GM12878 (cell line): ENCODE measurements at regions not wholly inside any gene's neighbourhood (a gene's known extent, or its start where the extent isn't known, plus 50 kb on each side); places are given as distances from the start of the nearest gene placed in this dataset.

ENCODE experiments used
- ATAC-seq: fragments of 200-7000 bp; cut with Tn5 transposase; 3 replicates; pipeline ENCODE4 v1.9.1; 2020; ENCODE audit warnings: mild to moderate bottlenecking, moderate library complexity
- BruUV-seq: library from RNA; stranded (reverse); fragments of 400-500 nt; replicated peaks from 2 replicates; lab custom pipeline; 2021; lab: Mats Ljungman, UMichigan
- CTCF ChIA-PET: fragments of 300-600 bp; sonication (Branson Sonifier 250); formaldehyde crosslinking; extraction: SDS; loops from one replicate; lab custom pipeline; 2021; ENCODE audit warnings: inconsistent platforms; lab: Yijun Ruan, JAX
- POLR2A ChIA-PET: fragments of 350-600 bp; formaldehyde crosslinking; extraction: SDS; loops from one replicate; lab custom pipeline; 2021; ENCODE audit warnings: inconsistent platforms; lab: Charles Lee
- RAD21 ChIA-PET: fragments of 300-600 bp; sonication (Branson Sonifier 250); formaldehyde crosslinking; loops from one replicate; lab custom pipeline; 2023; ENCODE audit warnings: antibody characterized with exemption; ENCODE audit not compliant: unreplicated experiment; lab: Charles Lee
- SMC1A ChIA-PET: fragments of 300-600 bp; sonication (Branson Sonifier 250); formaldehyde crosslinking; loops from one replicate; lab custom pipeline; 2023; ENCODE audit not compliant: unreplicated experiment, uncharacterized antibody; lab: Charles Lee
- DNase-seq: peaks from one replicate; pipeline ENCODE4 v3.0.0-alpha.2; 2011; ENCODE audit warnings: low read depth, low spot score
- FAIRE-seq: peaks from 3 replicates; lab custom pipeline; 2011; peaks lifted over from hg19 to GRCh38; lab: Jason Lieb, UNC
- H2AFZ ChIP-seq: 2 replicates; pipeline ENCODE4 v1.6.0; 2011; ENCODE audit warnings: low read depth, low read length, control low read depth; ENCODE audit not compliant: control insufficient read depth
- H3K27ac ChIP-seq: 2 replicates; pipeline ENCODE4 v1.5.1; 2011; ENCODE audit warnings: control low read depth; ENCODE audit not compliant: control insufficient read depth, insufficient read depth
- H3K27me3 ChIP-seq, 2 experiments: replicated peaks in 1 of 2; 2 replicates each; pipeline versions ENCODE4 v1.6.0 to v1.6.1; 2011; ENCODE audit warnings: low read length in 1 of 2; ENCODE audit not compliant: control insufficient read depth in 2 of 2, insufficient read depth in 2 of 2
- H3K36me3 ChIP-seq, 2 experiments: 2 replicates each; pipeline ENCODE4 v1.5.1; 2011; ENCODE audit warnings: low read length in 1 of 2; ENCODE audit not compliant: control insufficient read depth in 2 of 2, insufficient read depth in 2 of 2
- H3K4me1 ChIP-seq: 2 replicates; pipeline ENCODE4 v1.6.1; 2011; ENCODE audit warnings: mild to moderate bottlenecking, low read length, moderate library complexity, mixed read lengths; ENCODE audit not compliant: control insufficient read depth, insufficient read depth
- H3K4me2 ChIP-seq: 2 replicates; pipeline ENCODE4 v1.6.0; 2011; ENCODE audit warnings: control low read depth; ENCODE audit not compliant: control insufficient read depth, insufficient read depth
- H3K4me3 ChIP-seq: fragments of 200-600 bp; sonication (generic); 2 replicates; pipeline ENCODE4 v1.5.1; 2016
- H3K79me2 ChIP-seq: 2 replicates; pipeline ENCODE4 v1.6.0; 2011; ENCODE audit warnings: low read length; ENCODE audit not compliant: control insufficient read depth, insufficient read depth
- H3K9ac ChIP-seq: 2 replicates; pipeline ENCODE4 v1.8.0; 2011; ENCODE audit warnings: low read length, control low read depth, mixed read lengths; ENCODE audit not compliant: control insufficient read depth, insufficient read depth
- H3K9me3 ChIP-seq: replicated peaks from 3 replicates; pipeline ENCODE4 v1.5.1; 2011; ENCODE audit warnings: mild to moderate bottlenecking, low read length; ENCODE audit not compliant: control insufficient read depth, insufficient read depth
- H4K20me1 ChIP-seq: 2 replicates; pipeline ENCODE4 v1.6.0; 2011; ENCODE audit not compliant: control insufficient read depth, insufficient read depth
- ASH2L ChIP-seq: fragments of 300-600, 200-600 bp; sonication (generic); IDR thresholded peaks from 2 replicates; pipeline ENCODE4 v1.6.1; 2017; ENCODE audit warnings: low read depth, mild to moderate bottlenecking, borderline replicate concordance
- CREB1 ChIP-seq: IDR thresholded peaks from 2 replicates; pipeline ENCODE4 v1.6.1; 2012; ENCODE audit warnings: low read depth, mild to moderate bottlenecking, inconsistent platforms
- HDGF ChIP-seq: fragments of 450-650 bp; IDR thresholded peaks from 2 replicates; pipeline ENCODE4 v1.6.1; 2016; ENCODE audit warnings: antibody characterized with exemption
- IRF4 ChIP-seq: IDR thresholded peaks from 2 replicates; pipeline ENCODE4 v1.6.1; 2011; ENCODE audit warnings: low read depth, low read length
- MEF2B ChIP-seq: fragments of 450-650 bp; IDR thresholded peaks from 2 replicates; pipeline ENCODE4 v1.6.1; 2018; ENCODE audit warnings: mild to moderate bottlenecking, moderate library complexity; ENCODE audit not compliant: partially characterized antibody, poor library complexity, severe bottlenecking
- PKNOX1 ChIP-seq: fragments of 450-650 bp; IDR thresholded peaks from 2 replicates; pipeline ENCODE4 v1.6.1; 2016; ENCODE audit warnings: mild to moderate bottlenecking
- PML ChIP-seq: IDR thresholded peaks from 2 replicates; pipeline ENCODE4 v1.6.1; 2012; ENCODE audit warnings: low read length, inconsistent platforms
- POLR2AphosphoS2 ChIP-seq: IDR thresholded peaks from 2 replicates; pipeline ENCODE4 v1.6.1; 2011; ENCODE audit warnings: low read depth, mild to moderate bottlenecking, low read length, improper control_type of control experiment, moderate library complexity
- RELB ChIP-seq: fragments of 450-650 bp; IDR thresholded peaks from 2 replicates; pipeline ENCODE4 v1.6.1; 2017; ENCODE audit warnings: low read depth, mild to moderate bottlenecking, moderate library complexity
- SPI1 ChIP-seq: IDR thresholded peaks from 2 replicates; pipeline ENCODE4 v1.6.1; 2011; ENCODE audit warnings: low read depth, mild to moderate bottlenecking, low read length, moderate library complexity, borderline replicate concordance; ENCODE audit not compliant: insufficient read depth
- SUPT20H ChIP-seq: IDR thresholded peaks from 2 replicates; pipeline ENCODE4 v1.6.1; 2011; ENCODE audit warnings: low read depth, mild to moderate bottlenecking, low read length, moderate library complexity, borderline replicate concordance; ENCODE audit not compliant: control insufficient read depth
- TBL1XR1 ChIP-seq: IDR thresholded peaks from 2 replicates; pipeline ENCODE4 v1.6.1; 2012; ENCODE audit warnings: low read depth, low read length, improper control_type of control experiment
- TCF12 ChIP-seq: IDR thresholded peaks from 2 replicates; pipeline ENCODE4 v1.6.1; 2011; ENCODE audit warnings: low read depth, mild to moderate bottlenecking, low read length
- WRNIP1 ChIP-seq: IDR thresholded peaks from 2 replicates; pipeline ENCODE4 v1.6.1; 2011; ENCODE audit warnings: low read depth, low read length, improper control_type of control experiment, borderline replicate concordance
- WGBS: methylation state at CpG from one replicate; pipeline ENCODE4 v1.1.6; 2016; ENCODE audit warnings: low lambda C conversion rate; ENCODE audit not compliant: insufficient replicate concordance, insufficient coverage; ENCODE audit errors: missing lambda C conversion rate; 5-methylcytosine and 5-hydroxymethylcytosine counted together
- in situ Hi-C: fragments of 300-500 bp; cut with MboI; formaldehyde crosslinking; loops from 9 replicates; pipeline ENCODE4 v1.14.3; 2018; ENCODE audit warnings: mixed read lengths
- intact Hi-C: fragments of 100-400 bp; cut with micrococcal nuclease; formaldehyde crosslinking; loops from one replicate; pipeline ENCODE4 v1.14.2; 2022; ENCODE audit not compliant: unreplicated experiment
- TF ChIP-seq, protein P1 (sequence below): fragments of 150-350 bp; IDR thresholded peaks from 2 replicates; pipeline ENCODE4 v1.6.1; 2014; ENCODE audit warnings: mild to moderate bottlenecking, low read depth, low read length
- TF ChIP-seq, protein P2 (sequence below): fragments of 450-650 bp; IDR thresholded peaks from 2 replicates; pipeline ENCODE4 v1.6.1; 2018; ENCODE audit warnings: mild to moderate bottlenecking, low read depth, moderate library complexity; ENCODE audit not compliant: partially characterized antibody

DNA sequence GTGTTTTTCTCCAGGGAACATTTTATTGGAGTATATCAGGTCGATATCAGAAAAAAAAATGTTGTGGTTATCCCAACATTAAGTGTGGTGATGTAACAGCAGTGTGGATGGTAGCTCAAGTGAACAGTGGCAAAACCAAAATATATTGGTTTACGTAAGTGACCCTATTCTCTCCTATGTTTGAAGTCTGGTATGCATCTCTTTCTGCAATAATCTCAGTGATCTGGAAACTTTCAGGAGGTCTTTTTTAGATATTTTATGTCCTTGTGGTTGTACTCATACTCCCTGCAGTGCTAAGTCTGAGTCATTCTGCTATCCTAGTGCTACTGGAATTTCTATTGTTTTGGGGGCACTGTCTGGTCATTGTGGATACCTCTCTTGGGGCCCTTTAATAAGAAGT lies 137.9 kb downstream of the SNRPN start (continued):
- TF ChIP-seq, protein P1, sequence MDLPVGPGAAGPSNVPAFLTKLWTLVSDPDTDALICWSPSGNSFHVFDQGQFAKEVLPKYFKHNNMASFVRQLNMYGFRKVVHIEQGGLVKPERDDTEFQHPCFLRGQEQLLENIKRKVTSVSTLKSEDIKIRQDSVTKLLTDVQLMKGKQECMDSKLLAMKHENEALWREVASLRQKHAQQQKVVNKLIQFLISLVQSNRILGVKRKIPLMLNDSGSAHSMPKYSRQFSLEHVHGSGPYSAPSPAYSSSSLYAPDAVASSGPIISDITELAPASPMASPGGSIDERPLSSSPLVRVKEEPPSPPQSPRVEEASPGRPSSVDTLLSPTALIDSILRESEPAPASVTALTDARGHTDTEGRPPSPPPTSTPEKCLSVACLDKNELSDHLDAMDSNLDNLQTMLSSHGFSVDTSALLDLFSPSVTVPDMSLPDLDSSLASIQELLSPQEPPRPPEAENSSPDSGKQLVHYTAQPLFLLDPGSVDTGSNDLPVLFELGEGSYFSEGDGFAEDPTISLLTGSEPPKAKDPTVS, result no peak
- TF ChIP-seq MEF2B, result no peak

DNA sequence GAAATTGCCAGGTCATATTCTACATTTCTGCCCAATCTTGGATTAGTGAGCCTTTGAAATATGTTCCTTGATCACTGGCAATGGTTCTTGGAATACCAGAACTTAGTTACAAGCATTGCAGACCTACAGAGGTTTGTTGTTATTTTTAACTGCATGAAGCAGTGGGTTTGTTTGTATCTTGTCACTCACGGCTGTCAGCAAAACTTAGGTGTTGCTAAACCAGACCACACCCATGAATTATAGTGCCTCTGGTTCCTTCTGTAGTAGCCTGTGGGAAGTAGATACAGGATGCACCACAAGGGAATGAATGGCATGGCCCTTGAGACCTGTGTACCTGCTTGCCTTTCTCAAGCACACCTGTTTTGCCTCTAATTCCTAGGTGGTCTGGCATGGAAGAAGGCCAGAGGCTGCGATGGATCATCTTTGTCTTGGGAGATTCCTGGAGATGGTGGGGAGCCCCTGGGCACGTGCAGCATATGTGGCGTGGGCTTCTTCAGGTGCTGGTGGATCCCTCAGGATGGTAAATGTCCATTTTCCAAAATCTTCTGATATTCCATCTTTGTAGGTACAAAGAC lies 138.8 kb downstream of the SNRPN start:
- ChIA-PET POLR2A (no interaction called here), RAD21 (no interaction called here), SMC1A (no interaction called here), CTCF (no interaction called here)
- no TSS peak for BruUV-seq
- H3K4me3 ChIP-seq, result no peak overlapping the region
- no peak overlapping the region for H2AFZ ChIP-seq
- H3K27ac ChIP-seq, result no peak overlapping the region
- no peaks in the 10 kb centered on the region for H3K27me3 ChIP-seq
- ATAC-seq (no peak), FAIRE-seq (no peak), DNase-seq (no peak)
- peaks cover 3 to 4% of the 10 kb centered on the region in 2 experiments; a peak in 3 of 4 replicates for H3K36me3 ChIP-seq
- H4K20me1 ChIP-seq, result no peaks in the 10 kb centered on the region
- peaks cover 5% of the 10 kb centered on the region; the same call in 1 of the 3 replicates for H3K9me3 ChIP-seq
- no peaks in the 10 kb centered on the region for H3K4me1 ChIP-seq
- no peaks in the 10 kb centered on the region for H3K79me2 ChIP-seq
- intact Hi-C loops (no loop called here), in situ Hi-C loops (loop anchor here (25.0 kb wide), 1 partner anchor 844 kb away; no protein-coding TSS in a partner anchor)
- H3K9ac ChIP-seq, result no peak overlapping the region
- WGBS, result 76% methylated on average over 4 of the region's 4 CpGs
- no peak overlapping the region for H3K4me2 ChIP-seq
- TF ChIP-seq ASH2L, result no peak
- no peak for TF ChIP-seq CREB1
- TF ChIP-seq HDGF, result no peak
- TF ChIP-seq IRF4, result no peak
- TF ChIP-seq SPI1, result no peak
- TF ChIP-seq WRNIP1, result no peak
- TF ChIP-seq PKNOX1, result no peak
- no peak for TF ChIP-seq POLR2AphosphoS2
- TF ChIP-seq MEF2B, result no peak
- no peak for TF ChIP-seq RELB
- no peak for TF ChIP-seq PML
- TF ChIP-seq, protein P2, sequence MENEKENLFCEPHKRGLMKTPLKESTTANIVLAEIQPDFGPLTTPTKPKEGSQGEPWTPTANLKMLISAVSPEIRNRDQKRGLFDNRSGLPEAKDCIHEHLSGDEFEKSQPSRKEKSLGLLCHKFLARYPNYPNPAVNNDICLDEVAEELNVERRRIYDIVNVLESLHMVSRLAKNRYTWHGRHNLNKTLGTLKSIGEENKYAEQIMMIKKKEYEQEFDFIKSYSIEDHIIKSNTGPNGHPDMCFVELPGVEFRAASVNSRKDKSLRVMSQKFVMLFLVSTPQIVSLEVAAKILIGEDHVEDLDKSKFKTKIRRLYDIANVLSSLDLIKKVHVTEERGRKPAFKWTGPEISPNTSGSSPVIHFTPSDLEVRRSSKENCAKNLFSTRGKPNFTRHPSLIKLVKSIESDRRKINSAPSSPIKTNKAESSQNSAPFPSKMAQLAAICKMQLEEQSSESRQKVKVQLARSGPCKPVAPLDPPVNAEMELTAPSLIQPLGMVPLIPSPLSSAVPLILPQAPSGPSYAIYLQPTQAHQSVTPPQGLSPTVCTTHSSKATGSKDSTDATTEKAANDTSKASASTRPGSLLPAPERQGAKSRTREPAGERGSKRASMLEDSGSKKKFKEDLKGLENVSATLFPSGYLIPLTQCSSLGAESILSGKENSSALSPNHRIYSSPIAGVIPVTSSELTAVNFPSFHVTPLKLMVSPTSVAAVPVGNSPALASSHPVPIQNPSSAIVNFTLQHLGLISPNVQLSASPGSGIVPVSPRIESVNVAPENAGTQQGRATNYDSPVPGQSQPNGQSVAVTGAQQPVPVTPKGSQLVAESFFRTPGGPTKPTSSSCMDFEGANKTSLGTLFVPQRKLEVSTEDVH, result no peak
- no peak for TF ChIP-seq TBL1XR1
- no peak for TF ChIP-seq SUPT20H
- TF ChIP-seq TCF12, result no peak
